ENCODE measurements at regions not wholly inside any gene's neighbourhood (a gene's known extent, or its start where the extent isn't known, plus 50 kb on each side); places are given as distances from the start of the nearest gene placed in this dataset.

DNA sequence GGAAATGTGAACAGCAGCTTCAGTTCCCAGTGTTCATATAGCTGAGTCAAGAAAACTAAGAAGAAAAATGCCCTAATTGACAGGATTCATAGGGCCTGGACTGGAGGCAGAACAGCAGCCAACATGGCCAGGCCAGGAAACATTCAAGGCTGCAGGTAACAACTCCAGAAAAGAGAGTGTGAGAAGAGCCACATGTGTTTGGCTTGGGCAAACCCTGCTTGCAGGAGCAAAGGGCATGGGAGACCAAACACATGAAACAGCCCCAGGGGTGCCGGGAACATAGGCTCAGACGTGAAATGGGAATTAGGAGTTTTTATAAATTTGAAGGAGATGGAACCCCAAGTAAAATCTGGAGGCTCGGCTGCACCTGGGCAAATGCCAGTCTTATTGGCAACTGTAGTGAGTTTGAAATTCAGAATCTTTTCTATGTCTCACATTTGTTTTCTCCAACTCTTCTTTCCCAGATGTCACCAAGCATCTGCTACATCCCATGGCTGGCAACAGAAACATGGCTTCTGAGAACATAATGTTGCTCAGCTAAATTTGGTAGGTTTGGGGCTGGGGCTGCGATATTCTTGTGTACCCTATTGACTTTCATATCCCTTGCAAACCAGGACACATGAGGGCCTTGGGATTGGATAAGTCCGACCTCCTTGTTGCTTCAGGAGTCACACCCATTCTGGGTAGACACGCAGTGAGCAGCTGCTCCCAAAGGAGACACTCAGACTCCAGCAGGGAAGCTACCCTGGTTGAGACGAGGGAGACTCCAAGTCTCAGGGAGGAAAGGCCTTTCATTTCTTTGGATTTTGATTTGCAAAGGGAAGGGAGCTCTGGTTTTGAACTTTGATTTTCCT is 98.9 kb upstream of the CLSTN2 start:
- TF ChIP-seq YY1 (IDR thresholded peaks at IDR 0.05; ENCODE audit: insufficient read depth, insufficient read length) = no peak
- TF ChIP-seq SUZ12 (IDR thresholded peaks at IDR 0.05; ENCODE audit: extremely low read depth, insufficient read depth, insufficient read length) = no peak

All from NT2/D1 (cell line).